ENCODE measurements at regions not wholly inside any gene's neighbourhood (a gene's known extent, or its start where the extent isn't known, plus 50 kb on each side); places are given as distances from the start of the nearest gene placed in this dataset.
A peak's percentile ranks its signal among the peaks of the same experiment; 100 is the strongest.

- no peak for DNase-seq
Observed at GRCh38 chr3:111314181-111314873, 227.7 kb upstream of the CD96 start.

GRCh38 chr3:111314898-111315297, 227.1 kb upstream of the CD96 start:
- DNase-seq = no peak

GRCh38 chr3:111315930-111316587, 225.9 kb upstream of the CD96 start:
- peak; percentile 83 for DNase-seq

GRCh38 chr3:111318289-111318688, 223.7 kb upstream of the CD96 start:
- DNase-seq = no peak

- DNase-seq = no peak
Observed at GRCh38 chr3:111319598-111319997, 222.4 kb upstream of the CD96 start.

GRCh38 chr3:111321786-111322185, 220.2 kb upstream of the CD96 start:
- no peak for DNase-seq

GRCh38 chr3:111323019-111323418, 219.0 kb upstream of the CD96 start:
- no peak for DNase-seq

GRCh38 chr3:111324151-111324550, 217.8 kb upstream of the CD96 start:
- no peak for DNase-seq

GRCh38 chr3:111324645-111325044, 217.4 kb upstream of the CD96 start:
- DNase-seq = no peak

GRCh38 chr3:111325160-111325718, 216.8 kb upstream of the CD96 start:
- DNase-seq = peak; percentile 25

GRCh38 chr3:111326144-111326995, 215.6 kb upstream of the CD96 start:
- peak; percentile 95 for DNase-seq

- DNase-seq = no peak
Observed at GRCh38 chr3:111331306-111331705, 210.7 kb upstream of the CD96 start.

- DNase-seq = no peak
Observed at GRCh38 chr3:111331912-111332311, 210.1 kb upstream of the CD96 start.

GRCh38 chr3:111332488-111333080, 209.4 kb upstream of the CD96 start:
- DNase-seq = no peak

- peak; percentile 47 for DNase-seq
Observed at GRCh38 chr3:111333642-111334041, 208.4 kb upstream of the CD96 start.

- DNase-seq = no peak
Observed at GRCh38 chr3:111335512-111336303, 206.3 kb upstream of the CD96 start.

GRCh38 chr3:111336511-111336910, 205.5 kb upstream of the CD96 start:
- no peak for DNase-seq

- peak; percentile 80 for DNase-seq
Observed at GRCh38 chr3:111338059-111338698, 203.8 kb upstream of the CD96 start.

GRCh38 chr3:111339017-111339416, 203.0 kb upstream of the CD96 start:
- no peak for DNase-seq

- no peak for DNase-seq
Observed at GRCh38 chr3:111351334-111351733, 190.7 kb upstream of the CD96 start.

- DNase-seq = peak; percentile 10
Observed at GRCh38 chr3:111352585-111352984, 189.4 kb upstream of the CD96 start.

Data from fibroblast of skin of right quadriceps (primary cell).